Testis (tissue), 2 donors: ENCODE measurements at regions not wholly inside any gene's neighbourhood (a gene's known extent, or its start where the extent isn't known, plus 50 kb on each side); places are given as distances from the start of the nearest gene placed in this dataset.

Experiments
- DNase-seq: peaks from one replicate; pipeline ENCODE4 v3.0.0-alpha.2; 2019
- H3K27ac ChIP-seq, 2 donors: fragments of 200-600 bp; sonication (generic); one replicate each; pipeline ENCODE4 v1.5.1; 2019
- H3K27me3 ChIP-seq: fragments of 200-600 bp; sonication (generic); one replicate; pipeline ENCODE4 v1.5.1; 2019
- H3K36me3 ChIP-seq: fragments of 200-600 bp; sonication (generic); one replicate; pipeline ENCODE4 v1.5.1; 2017; ENCODE audit warnings: low read depth; ENCODE audit errors: missing control alignments
- H3K4me1 ChIP-seq: fragments of 200-600 bp; sonication (generic); one replicate; pipeline ENCODE4 v1.5.1; 2019
- H3K4me3 ChIP-seq, 2 donors: fragments of 200-600 bp; sonication (generic); one replicate each; pipeline ENCODE4 v1.5.1; 2017 to 2019
- H3K9me3 ChIP-seq: fragments of 200-600 bp; sonication (generic); one replicate; pipeline ENCODE4 v1.5.1; 2017
- CTCF ChIP-seq, 3 experiments: fragments of 450-650 bp in 2 of 3; fragments of 200-600 bp in 1 of 3; sonication (generic) in 1 of 3; IDR thresholded peaks; one replicate each; pipeline ENCODE4 v1.5.1; 2016 to 2019; ENCODE audit warnings: antibody characterized with exemption in 3 of 3, mild to moderate bottlenecking in 2 of 3, moderate library complexity in 1 of 3
- POLR2A ChIP-seq: fragments of 450-650 bp; IDR thresholded peaks from one replicate; pipeline ENCODE4 v1.6.1; 2017; ENCODE audit warnings: antibody characterized with exemption, mild to moderate bottlenecking, moderate library complexity
- WGBS, 2 donors: methylation state at CpG; one replicate each; pipeline ENCODE4 v1.1.5; 2018; 5-methylcytosine and 5-hydroxymethylcytosine counted together
- intact Hi-C: fragments of 100-400 bp; cut with DNase I; formaldehyde crosslinking; loops from one replicate; pipeline ENCODE4 v1.15.1; 2023; ENCODE audit warnings: low total_unique reads

GRCh38 chr14:37665479-37665878 is 70.0 kb downstream of the TTC6 start:
- TF ChIP-seq POLR2A (no peak), CTCF (IDR thresholded peaks at IDR 0.05) (no peak)
- intact Hi-C loops, result no loop called here
- no peak overlapping the region for H3K27ac ChIP-seq
- no peaks in the 10 kb centered on the region for H3K36me3 ChIP-seq
- H3K9me3 ChIP-seq, result no peaks in the 10 kb centered on the region
- no peaks in the 10 kb centered on the region for H3K27me3 ChIP-seq
- DNase-seq, result no peak
- 88 to 91% methylated on average over 4 of the region's 4 CpGs for WGBS, 2 donors
- no peak overlapping the region for H3K4me3 ChIP-seq
- H3K4me1 ChIP-seq, result no peaks in the 10 kb centered on the region

- no peak for DNase-seq
- WGBS, 2 donors, result 93 to 100% methylated on average over 1 of the region's 1 CpG
- no peaks in the 10 kb centered on the region for H3K36me3 ChIP-seq
- H3K27me3 ChIP-seq, result no peaks in the 10 kb centered on the region
- TF ChIP-seq POLR2A (no peak), CTCF (IDR thresholded peaks at IDR 0.05) (no peak)
- intact Hi-C loops, result no loop called here
- no peak overlapping the region for H3K27ac ChIP-seq
- no peaks in the 10 kb centered on the region for H3K9me3 ChIP-seq
- H3K4me1 ChIP-seq, result no peaks in the 10 kb centered on the region
- no peak overlapping the region for H3K4me3 ChIP-seq
Observed at GRCh38 chr14:37665951-37666350, 70.5 kb downstream of the TTC6 start.

GRCh38 chr14:37668646-37669045 is 73.2 kb downstream of the TTC6 start:
- Histone ChIP-seq H3K4me1 (no peaks in the 10 kb centered on the region), H3K9me3 (no peaks in the 10 kb centered on the region), H3K27ac (no peak overlapping the region), H3K4me3 (no peak overlapping the region), H3K27me3 (no peaks in the 10 kb centered on the region), H3K36me3 (no peaks in the 10 kb centered on the region)
- TF ChIP-seq CTCF (IDR thresholded peaks at IDR 0.05) (no peak), POLR2A (no peak)
- intact Hi-C loops, result no loop called here
- no peak for DNase-seq
- WGBS, 2 donors, result 71 to 76% methylated on average over 1 of the region's 1 CpG

DNA sequence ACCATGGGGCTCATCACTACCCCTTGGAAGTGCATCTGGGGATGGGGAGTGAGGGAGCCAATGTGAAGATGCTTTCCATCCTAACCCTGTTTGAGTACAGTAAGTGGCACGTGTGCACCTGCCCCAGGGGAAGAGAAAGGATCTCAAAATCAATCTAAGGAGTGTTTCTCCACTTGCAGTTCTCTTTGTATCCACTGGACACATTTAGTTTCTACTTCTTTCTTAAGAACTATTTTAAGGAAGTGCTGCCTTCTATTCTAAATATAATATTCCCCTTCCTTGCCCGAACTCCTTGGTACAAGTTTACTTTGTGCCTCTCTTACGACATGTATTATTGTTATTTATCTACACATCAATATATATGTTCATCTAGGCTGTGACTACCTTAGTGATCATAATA is 73.8 kb downstream of the TTC6 start:
- Histone ChIP-seq H3K27ac (no peak overlapping the region), H3K4me1 (no peaks in the 10 kb centered on the region), H3K4me3 (no peak overlapping the region), H3K27me3 (no peaks in the 10 kb centered on the region), H3K9me3 (no peaks in the 10 kb centered on the region), H3K36me3 (no peaks in the 10 kb centered on the region)
- intact Hi-C loops, result no loop called here
- DNase-seq, result no peak
- WGBS, 2 donors, result 74 to 79% methylated on average over 3 of the region's 3 CpGs
- TF ChIP-seq CTCF (IDR thresholded peaks at IDR 0.05), result no peak
- no peak for TF ChIP-seq POLR2A

DNA sequence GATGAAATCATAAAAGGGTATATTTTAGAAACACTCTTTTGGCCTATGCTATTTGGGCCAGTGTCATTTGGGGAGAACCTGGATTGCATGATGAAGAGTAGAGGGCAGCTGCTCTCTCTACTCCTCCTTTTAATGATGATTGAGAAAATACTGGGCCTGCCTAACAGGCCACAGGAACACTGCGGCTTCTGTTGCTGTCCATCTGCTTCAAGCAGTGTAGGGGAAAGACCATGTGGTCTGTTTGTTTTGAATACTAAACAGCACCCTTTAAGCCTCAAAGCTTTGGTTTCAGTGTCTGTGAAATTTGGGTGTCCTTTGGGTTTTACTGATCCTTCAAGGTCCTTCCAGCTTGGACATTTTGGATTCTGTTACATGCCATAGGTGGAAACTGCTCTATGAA is 78.0 kb downstream of the TTC6 start:
- 71 to 80% methylated on average over 1 of the region's 1 CpG for WGBS, 2 donors

More for the DNA sequence above, 78.0 kb downstream of the TTC6 start:
- no peak for TF ChIP-seq CTCF (IDR thresholded peaks at IDR 0.05)
- no peak for TF ChIP-seq POLR2A
- Histone ChIP-seq H3K9me3 (no peaks in the 10 kb centered on the region), H3K4me3 (no peak overlapping the region), H3K27me3 (no peaks in the 10 kb centered on the region), H3K27ac (no peak overlapping the region), H3K36me3 (no peaks in the 10 kb centered on the region), H3K4me1 (no peaks in the 10 kb centered on the region)
- DNase-seq, result no peak
- intact Hi-C loops, result no loop called here
